ENCODE measurements at regions not wholly inside any gene's neighbourhood (a gene's known extent, or its start where the extent isn't known, plus 50 kb on each side); places are given as distances from the start of the nearest gene placed in this dataset.

DNA sequence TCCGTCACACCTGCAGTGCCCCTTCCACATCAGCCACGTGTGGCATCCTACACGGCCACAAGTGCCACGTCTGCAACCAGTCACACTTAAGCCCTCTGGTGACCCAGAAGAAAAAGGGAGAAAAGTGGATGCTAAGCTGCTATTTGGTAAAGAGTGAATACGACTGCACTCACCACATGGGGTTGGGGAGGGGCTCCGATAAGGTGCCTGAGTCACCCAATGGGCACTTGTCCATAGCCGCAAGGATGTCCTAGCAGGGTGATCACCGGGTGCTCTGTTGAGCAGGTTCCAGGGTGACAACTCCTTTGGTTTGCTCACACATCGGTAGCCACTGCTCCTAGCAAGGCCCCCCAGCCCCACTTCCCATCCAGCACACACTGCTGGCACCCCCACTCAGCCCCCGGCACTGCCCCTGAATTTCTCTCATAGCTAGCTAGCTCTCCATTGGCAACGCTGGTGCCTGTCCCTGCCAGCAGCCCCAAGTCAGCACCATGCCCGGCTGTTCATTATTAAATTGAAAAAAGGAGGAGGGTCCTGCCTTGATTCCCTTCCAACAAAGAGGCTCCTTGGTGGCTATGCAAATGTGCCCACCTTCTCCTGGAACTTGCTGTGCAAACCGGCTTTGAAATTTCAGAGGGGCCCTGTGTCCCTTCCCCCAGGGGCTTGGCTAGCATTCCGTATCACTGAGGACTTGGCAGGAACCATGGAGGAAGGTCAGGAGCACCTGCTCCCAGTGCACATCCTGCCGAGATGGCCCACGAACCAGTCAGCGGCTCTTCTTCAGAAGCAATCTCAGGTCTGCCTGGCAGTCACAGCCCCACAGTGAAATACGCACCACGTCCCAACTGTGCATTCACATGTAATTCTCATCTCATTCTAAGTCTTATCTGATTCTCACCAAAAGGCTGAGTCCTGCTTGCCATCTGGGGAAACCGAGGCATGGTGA, 227.7 kb upstream of the DIO3 start:
- Mint-ChIP-seq H3K27me3 (peaks cover 45% of the 10 kb centered on the region), H3K4me3 (no peak overlapping the region), H3K27ac (no peak overlapping the region), H3K4me1 (ENCODE audit: low read depth) (no peaks in the 10 kb centered on the region), H3K36me3 (ENCODE audit: low read depth) (no peaks in the 10 kb centered on the region), H3K9me3 (no peaks in the 10 kb centered on the region)
- Histone ChIP-seq H3K27me3 (ENCODE audit: control insufficient read depth in 1 of 2, insufficient read depth in 2 of 2, low read length in 2 of 2) (peaks cover 11 to 12% of the 10 kb centered on the region in 2 experiments), H3K36me3 (ENCODE audit: insufficient read depth, low read length) (no peaks in the 10 kb centered on the region), H3K27ac (ENCODE audit: low read depth in 1 of 2, low read length in 2 of 2) (no peak overlapping the region), H3K4me3 (ENCODE audit: low read length) (no peak overlapping the region), H3K9me3 (ENCODE audit: control insufficient read depth in 1 of 2, insufficient read depth in 1 of 2, low read length in 2 of 2) (peaks cover 0 to 4% of the 10 kb centered on the region in 2 experiments), H3K4me1 (ENCODE audit: insufficient read depth, low read length) (no peaks in the 10 kb centered on the region)
- ChIA-PET CTCF (no interaction called here), POLR2A (no interaction called here)
- TF ChIP-seq, protein P1, sequence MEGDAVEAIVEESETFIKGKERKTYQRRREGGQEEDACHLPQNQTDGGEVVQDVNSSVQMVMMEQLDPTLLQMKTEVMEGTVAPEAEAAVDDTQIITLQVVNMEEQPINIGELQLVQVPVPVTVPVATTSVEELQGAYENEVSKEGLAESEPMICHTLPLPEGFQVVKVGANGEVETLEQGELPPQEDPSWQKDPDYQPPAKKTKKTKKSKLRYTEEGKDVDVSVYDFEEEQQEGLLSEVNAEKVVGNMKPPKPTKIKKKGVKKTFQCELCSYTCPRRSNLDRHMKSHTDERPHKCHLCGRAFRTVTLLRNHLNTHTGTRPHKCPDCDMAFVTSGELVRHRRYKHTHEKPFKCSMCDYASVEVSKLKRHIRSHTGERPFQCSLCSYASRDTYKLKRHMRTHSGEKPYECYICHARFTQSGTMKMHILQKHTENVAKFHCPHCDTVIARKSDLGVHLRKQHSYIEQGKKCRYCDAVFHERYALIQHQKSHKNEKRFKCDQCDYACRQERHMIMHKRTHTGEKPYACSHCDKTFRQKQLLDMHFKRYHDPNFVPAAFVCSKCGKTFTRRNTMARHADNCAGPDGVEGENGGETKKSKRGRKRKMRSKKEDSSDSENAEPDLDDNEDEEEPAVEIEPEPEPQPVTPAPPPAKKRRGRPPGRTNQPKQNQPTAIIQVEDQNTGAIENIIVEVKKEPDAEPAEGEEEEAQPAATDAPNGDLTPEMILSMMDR (IDR thresholded peaks at IDR 0.05), result no peak
- ATAC-seq (ENCODE audit: poor library complexity) (no peak), DNase-seq (no peak)
- intact Hi-C loops (cut with DNase I, micrococcal nuclease), result no loop called here

DNA sequence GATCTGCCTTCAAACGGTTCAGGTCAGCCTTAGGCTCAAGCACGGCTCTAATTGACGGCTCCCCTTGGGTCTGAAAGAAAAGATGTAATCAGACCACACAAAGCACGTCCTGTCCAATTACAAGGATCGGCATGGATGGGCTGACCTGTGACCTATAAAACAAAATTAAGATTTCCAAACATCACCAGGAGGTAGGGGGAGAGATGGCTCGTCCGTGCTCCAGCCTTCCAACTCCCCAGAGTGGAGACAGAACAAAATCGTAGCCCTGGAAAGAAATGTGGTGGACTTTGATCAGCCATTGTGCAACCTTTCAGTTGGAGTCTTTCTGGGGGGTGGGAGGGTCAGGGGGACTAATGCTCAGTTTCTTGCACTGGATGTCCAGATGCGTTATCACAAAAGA, 226.6 kb upstream of the DIO3 start:
- Mint-ChIP-seq H3K36me3 (ENCODE audit: low read depth) (no peaks in the 10 kb centered on the region), H3K9me3 (no peaks in the 10 kb centered on the region), H3K27me3 (peaks cover 46% of the 10 kb centered on the region), H3K4me1 (ENCODE audit: low read depth) (no peaks in the 10 kb centered on the region), H3K4me3 (no peak overlapping the region), H3K27ac (no peak overlapping the region)
- H3K9me3 ChIP-seq (ENCODE audit: control insufficient read depth in 1 of 2, insufficient read depth in 1 of 2, low read length in 2 of 2), result peaks cover 0 to 4% of the 10 kb centered on the region in 2 experiments
- H3K4me3 ChIP-seq (ENCODE audit: low read length), result no peak overlapping the region
- TF ChIP-seq, protein P1 (IDR thresholded peaks at IDR 0.05), result no peak
- no peaks in the 10 kb centered on the region for H3K36me3 ChIP-seq (ENCODE audit: insufficient read depth, low read length)
- DNase-seq (no peak), ATAC-seq (ENCODE audit: poor library complexity) (no peak)
- peaks cover 11 to 13% of the 10 kb centered on the region in 2 experiments for H3K27me3 ChIP-seq (ENCODE audit: control insufficient read depth in 1 of 2, insufficient read depth in 2 of 2, low read length in 2 of 2)
- intact Hi-C loops (cut with DNase I, micrococcal nuclease), result no loop called here
- CTCF ChIA-PET, result no interaction called here
- H3K4me1 ChIP-seq (ENCODE audit: insufficient read depth, low read length), result no peaks in the 10 kb centered on the region
- POLR2A ChIA-PET, result no interaction called here
- H3K27ac ChIP-seq (ENCODE audit: low read depth in 1 of 2, low read length in 2 of 2), result no peak overlapping the region

DNA sequence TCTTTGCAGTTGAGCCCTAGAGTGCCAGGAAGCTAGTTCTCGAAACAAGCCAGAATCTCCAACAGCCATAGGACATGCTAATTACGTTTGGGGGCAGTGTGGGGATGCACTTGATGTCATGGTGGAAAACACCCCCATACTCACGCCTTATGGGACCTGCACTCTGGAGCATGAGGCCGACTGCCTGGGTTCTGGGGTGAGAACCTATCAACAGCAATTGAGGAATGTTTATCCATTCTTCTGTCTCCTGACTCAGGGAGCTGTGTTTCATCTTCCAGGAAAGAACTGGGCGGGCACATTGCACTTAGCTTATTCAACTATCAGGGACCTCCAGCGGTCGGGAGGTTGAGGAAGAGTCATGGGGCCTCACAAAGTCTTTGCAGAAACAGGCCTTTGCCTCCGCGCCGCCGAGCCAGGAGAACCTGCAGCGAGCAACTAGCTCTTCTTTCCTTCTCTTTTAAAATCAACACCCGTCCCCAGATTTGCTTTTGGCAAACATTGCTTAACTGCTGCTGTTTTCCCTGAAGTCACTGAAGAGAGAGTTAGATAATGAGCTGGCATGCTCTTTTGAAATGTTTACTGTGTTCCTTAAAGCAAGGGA, 226.1 kb upstream of the DIO3 start:
- POLR2A ChIA-PET, result no interaction called here
- no peak for ATAC-seq (ENCODE audit: poor library complexity)
- peaks cover 50% of the 10 kb centered on the region for H3K27me3 Mint-ChIP-seq

More for the DNA sequence above, 226.1 kb upstream of the DIO3 start:
- Mint-ChIP-seq H3K36me3 (ENCODE audit: low read depth) (no peaks in the 10 kb centered on the region), H3K27ac (no peak overlapping the region), H3K9me3 (no peaks in the 10 kb centered on the region), H3K4me1 (ENCODE audit: low read depth) (no peaks in the 10 kb centered on the region), H3K4me3 (no peak overlapping the region)
- Histone ChIP-seq H3K9me3 (ENCODE audit: control insufficient read depth in 1 of 2, insufficient read depth in 1 of 2, low read length in 2 of 2) (peaks cover 0 to 4% of the 10 kb centered on the region in 2 experiments), H3K27ac (ENCODE audit: low read depth in 1 of 2, low read length in 2 of 2) (no peak overlapping the region), H3K36me3 (ENCODE audit: insufficient read depth, low read length) (no peaks in the 10 kb centered on the region), H3K27me3 (ENCODE audit: control insufficient read depth in 1 of 2, insufficient read depth in 2 of 2, low read length in 2 of 2) (peaks cover 11 to 13% of the 10 kb centered on the region in 2 experiments), H3K4me3 (ENCODE audit: low read length) (no peak overlapping the region), H3K4me1 (ENCODE audit: insufficient read depth, low read length) (no peaks in the 10 kb centered on the region)
- intact Hi-C loops (cut with DNase I, micrococcal nuclease), result no loop called here
- CTCF ChIA-PET, result no interaction called here
- no peak for DNase-seq
- TF ChIP-seq, protein P1 (IDR thresholded peaks at IDR 0.05), result no peak

Measured in CD4-positive, alpha-beta T cell (primary cell).